Keratinocyte (primary cell): ENCODE measurements at regions not wholly inside any gene's neighbourhood (a gene's known extent, or its start where the extent isn't known, plus 50 kb on each side); places are given as distances from the start of the nearest gene placed in this dataset.

Source experiments
- DNase-seq: peaks from one replicate; pipeline ENCODE4 v3.0.0-alpha.2; 2011; ENCODE audit warnings: low read depth, missing footprints, low spot score
- FAIRE-seq: peaks from 2 replicates; lab custom pipeline; 2011; peaks lifted over from hg19 to GRCh38; lab: Jason Lieb, UNC
- H2AFZ ChIP-seq: 2 replicates; pipeline ENCODE4 v1.6.0; 2012; ENCODE audit warnings: low read length, control low read depth, inconsistent platforms; ENCODE audit not compliant: control insufficient read depth
- H3K27ac ChIP-seq: 2 replicates; pipeline ENCODE4 v1.5.1; 2011; ENCODE audit warnings: low read length; ENCODE audit not compliant: control insufficient read depth, insufficient read depth
- H3K27me3 ChIP-seq: 3 replicates; pipeline ENCODE4 v1.6.0; 2011; ENCODE audit warnings: low read length; ENCODE audit not compliant: control insufficient read depth, insufficient read depth; ENCODE audit errors: extremely low read depth
- H3K36me3 ChIP-seq, 2 experiments: 2 replicates in 1 of 2; 3 replicates in 1 of 2; pipeline ENCODE4 v1.5.1; 2011; ENCODE audit warnings: low read length in 2 of 2, mild to moderate bottlenecking in 1 of 2; ENCODE audit not compliant: control insufficient read depth in 2 of 2, insufficient read depth in 2 of 2; ENCODE audit errors: extremely low read depth in 1 of 2
- H3K4me1 ChIP-seq: 3 replicates; pipeline ENCODE4 v1.5.1; 2011; ENCODE audit warnings: low read length; ENCODE audit not compliant: control insufficient read depth, insufficient read depth; ENCODE audit errors: extremely low read depth
- H3K4me2 ChIP-seq: 3 replicates; pipeline ENCODE4 v1.6.0; 2011; ENCODE audit warnings: low read depth, low read length; ENCODE audit not compliant: control insufficient read depth, insufficient read depth; ENCODE audit errors: extremely low read depth
- H3K4me3 ChIP-seq, 3 experiments: fragments of 200-600 bp in 1 of 3; sonication (generic) in 1 of 3; 2 replicates in 2 of 3; 3 replicates in 1 of 3; pipeline ENCODE4 v1.5.1; 2011 to 2016; ENCODE audit warnings: low read length in 3 of 3, mild to moderate bottlenecking in 3 of 3, control low read depth in 2 of 3, inconsistent platforms in 1 of 3, low read depth in 1 of 3, mixed read lengths in 1 of 3, mixed run types in 1 of 3, moderate library complexity in 1 of 3; ENCODE audit not compliant: control insufficient read depth in 2 of 3, insufficient read depth in 2 of 3; ENCODE audit errors: extremely low read depth in 1 of 3
- H3K79me2 ChIP-seq: 2 replicates; pipeline ENCODE4 v1.6.0; 2012; ENCODE audit warnings: low read length; ENCODE audit not compliant: control insufficient read depth, insufficient read depth
- H3K9ac ChIP-seq: 3 replicates; pipeline ENCODE4 v1.6.0; 2011; ENCODE audit warnings: low read length; ENCODE audit not compliant: control insufficient read depth, insufficient read depth; ENCODE audit errors: extremely low read depth
- H3K9me1 ChIP-seq: 3 replicates; pipeline ENCODE4 v1.6.0; 2011; ENCODE audit warnings: low read length; ENCODE audit not compliant: control insufficient read depth, insufficient read depth; ENCODE audit errors: extremely low read depth
- H3K9me3 ChIP-seq: 2 replicates; pipeline ENCODE4 v1.5.1; 2012; ENCODE audit warnings: low read depth, low read length; ENCODE audit not compliant: control insufficient read depth
- H4K20me1 ChIP-seq: 3 replicates; pipeline ENCODE4 v1.6.0; 2011; ENCODE audit warnings: low read length; ENCODE audit not compliant: control insufficient read depth, insufficient read depth; ENCODE audit errors: extremely low read depth
- CTCF ChIP-seq, 3 experiments: IDR thresholded peaks in 1 of 3; conservative IDR thresholded peaks in 1 of 3; optimal IDR thresholded peaks in 1 of 3; 2 replicates in 2 of 3; 3 replicates in 1 of 3; pipeline versions ENCODE3 to v1.5.1; 2011; ENCODE audit warnings: low read length in 3 of 3, mild to moderate bottlenecking in 3 of 3, moderate library complexity in 2 of 3, control low read depth in 1 of 3, inconsistent platforms in 1 of 3; ENCODE audit not compliant: insufficient read depth in 2 of 3; ENCODE audit errors: extremely low read depth in 1 of 3
- EZH2 ChIP-seq: IDR thresholded peaks from one replicate; pipeline ENCODE4 v1.6.1; 2012; ENCODE audit warnings: inconsistent platforms, mild to moderate bottlenecking, low read length, moderate library complexity
- dilution Hi-C: fragments of 300-500 bp; cut with MboI; formaldehyde crosslinking; loops from one replicate; pipeline ENCODE4 v1.7.0; 2020; ENCODE audit warnings: low sequenced_read_pairs; ENCODE audit not compliant: extremely low pct_ligation_motif_present

DNA sequence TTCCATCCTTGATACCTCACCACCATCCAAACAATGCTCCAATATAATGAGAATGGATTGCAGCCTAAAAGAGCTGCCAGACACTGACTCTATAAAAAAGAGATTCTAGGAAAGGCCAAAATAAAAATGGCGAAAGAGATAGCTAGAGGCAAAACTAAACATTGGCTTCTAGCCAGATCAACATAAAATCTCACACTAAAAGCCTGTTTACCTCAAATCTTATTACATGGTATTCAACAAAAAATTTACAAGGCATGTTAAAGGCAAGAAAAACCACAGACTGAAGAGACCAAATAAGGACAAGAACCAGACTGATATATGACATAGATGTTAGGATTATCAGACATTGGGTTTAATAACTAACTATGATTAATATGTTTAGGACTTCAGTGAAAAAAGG, 1127.0 kb downstream of the DNAJB9 start:
- DNase-seq: no peak
- dilution Hi-C loops: no loop called here
- TF ChIP-seq CTCF (optimal IDR thresholded peaks at IDR 0.05 in 1 of 3, IDR thresholded peaks at IDR 0.05 in 1 of 3, conservative IDR thresholded peaks at IDR 0.05 in 1 of 3; ENCODE audit: extremely low read depth in 1 of 3, insufficient read depth in 2 of 3, low read length in 3 of 3) (no peak), EZH2 (no peak)

DNA sequence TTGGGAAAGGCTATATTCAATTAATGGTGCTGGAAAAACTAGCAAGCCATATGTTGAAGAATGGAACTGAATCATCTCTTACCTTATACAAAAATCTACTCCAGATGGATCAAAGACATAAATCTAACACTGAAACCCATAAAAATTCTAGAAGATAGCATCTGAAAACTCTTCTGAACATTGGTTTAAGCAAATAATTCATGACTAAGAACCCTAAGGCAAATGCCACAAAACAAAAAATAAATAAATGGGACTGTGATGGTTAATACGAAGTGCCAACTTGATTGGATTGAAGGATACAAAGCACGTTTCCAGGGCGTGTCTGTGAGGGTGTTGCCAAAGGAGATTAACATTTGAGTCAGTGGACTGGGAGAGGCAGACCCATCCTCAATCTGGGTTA, 1130.0 kb downstream of the DNAJB9 start:
- dilution Hi-C loops: no loop called here
- Histone ChIP-seq H2AFZ (no peak overlapping the region), H3K9me1 (no peaks in the 10 kb centered on the region), H3K4me1 (no peaks in the 10 kb centered on the region), H3K4me2 (no peak overlapping the region), H3K27me3 (no peaks in the 10 kb centered on the region), H3K9ac (no peak overlapping the region), H3K27ac (no peak overlapping the region), H3K79me2 (no peaks in the 10 kb centered on the region), H4K20me1 (no peaks in the 10 kb centered on the region), H3K4me3 (no peak overlapping the region), H3K9me3 (no peaks in the 10 kb centered on the region), H3K36me3 (no peaks in the 10 kb centered on the region)
- FAIRE-seq: no peak
- no peak for DNase-seq
- TF ChIP-seq EZH2: no peak
- TF ChIP-seq CTCF (optimal IDR thresholded peaks at IDR 0.05 in 1 of 3, IDR thresholded peaks at IDR 0.05 in 1 of 3, conservative IDR thresholded peaks at IDR 0.05 in 1 of 3; ENCODE audit: extremely low read depth in 1 of 3, insufficient read depth in 2 of 3, low read length in 3 of 3): no peak

More for the DNA sequence above, 1127.0 kb downstream of the DNAJB9 start:
- no peak overlapping the region for H3K9ac ChIP-seq
- H3K36me3 ChIP-seq: no peaks in the 10 kb centered on the region
- no peaks in the 10 kb centered on the region for H4K20me1 ChIP-seq
- no peak overlapping the region for H3K4me3 ChIP-seq
- no peak for FAIRE-seq
- H3K9me1 ChIP-seq: no peaks in the 10 kb centered on the region
- no peak overlapping the region for H3K27ac ChIP-seq
- H3K9me3 ChIP-seq: no peaks in the 10 kb centered on the region
- no peaks in the 10 kb centered on the region for H3K4me1 ChIP-seq
- no peak overlapping the region for H2AFZ ChIP-seq
- no peaks in the 10 kb centered on the region for H3K79me2 ChIP-seq
- no peaks in the 10 kb centered on the region for H3K27me3 ChIP-seq
- H3K4me2 ChIP-seq: no peak overlapping the region
